ENCODE measurements at regions not wholly inside any gene's neighbourhood (a gene's known extent, or its start where the extent isn't known, plus 50 kb on each side); places are given as distances from the start of the nearest gene placed in this dataset.

DNA sequence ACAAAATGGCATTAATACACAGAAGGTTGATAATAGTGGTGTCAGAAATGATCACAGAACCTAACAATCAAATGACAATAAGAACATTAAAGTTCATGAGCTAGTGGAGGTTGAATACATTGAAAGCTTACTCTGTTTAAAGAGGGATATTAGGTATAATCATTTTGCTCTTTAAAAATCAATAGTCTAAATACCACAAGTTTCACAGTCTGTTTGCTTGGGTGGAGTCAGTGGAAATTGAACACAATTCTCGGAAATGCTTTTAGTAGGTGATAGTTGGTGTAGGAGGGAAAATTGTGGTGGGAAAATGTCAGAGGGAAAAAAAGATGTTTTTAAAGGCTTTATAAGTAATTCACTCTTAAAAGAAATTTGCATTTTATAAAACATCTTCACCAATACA lies 197.1 kb downstream of the GLUD2 start:
- no peak overlapping the region for H3K4me3 ChIP-seq (replicated peaks in 1 of 2; ENCODE audit: low read depth in 2 of 2, low read length in 2 of 2)
- TF ChIP-seq, protein P1, sequence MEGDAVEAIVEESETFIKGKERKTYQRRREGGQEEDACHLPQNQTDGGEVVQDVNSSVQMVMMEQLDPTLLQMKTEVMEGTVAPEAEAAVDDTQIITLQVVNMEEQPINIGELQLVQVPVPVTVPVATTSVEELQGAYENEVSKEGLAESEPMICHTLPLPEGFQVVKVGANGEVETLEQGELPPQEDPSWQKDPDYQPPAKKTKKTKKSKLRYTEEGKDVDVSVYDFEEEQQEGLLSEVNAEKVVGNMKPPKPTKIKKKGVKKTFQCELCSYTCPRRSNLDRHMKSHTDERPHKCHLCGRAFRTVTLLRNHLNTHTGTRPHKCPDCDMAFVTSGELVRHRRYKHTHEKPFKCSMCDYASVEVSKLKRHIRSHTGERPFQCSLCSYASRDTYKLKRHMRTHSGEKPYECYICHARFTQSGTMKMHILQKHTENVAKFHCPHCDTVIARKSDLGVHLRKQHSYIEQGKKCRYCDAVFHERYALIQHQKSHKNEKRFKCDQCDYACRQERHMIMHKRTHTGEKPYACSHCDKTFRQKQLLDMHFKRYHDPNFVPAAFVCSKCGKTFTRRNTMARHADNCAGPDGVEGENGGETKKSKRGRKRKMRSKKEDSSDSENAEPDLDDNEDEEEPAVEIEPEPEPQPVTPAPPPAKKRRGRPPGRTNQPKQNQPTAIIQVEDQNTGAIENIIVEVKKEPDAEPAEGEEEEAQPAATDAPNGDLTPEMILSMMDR (IDR thresholded peaks at IDR 0.05; ENCODE audit: low read depth, low read length): no peak
- no peak for DNase-seq (ENCODE audit: low read depth in 2 of 2)

DNA sequence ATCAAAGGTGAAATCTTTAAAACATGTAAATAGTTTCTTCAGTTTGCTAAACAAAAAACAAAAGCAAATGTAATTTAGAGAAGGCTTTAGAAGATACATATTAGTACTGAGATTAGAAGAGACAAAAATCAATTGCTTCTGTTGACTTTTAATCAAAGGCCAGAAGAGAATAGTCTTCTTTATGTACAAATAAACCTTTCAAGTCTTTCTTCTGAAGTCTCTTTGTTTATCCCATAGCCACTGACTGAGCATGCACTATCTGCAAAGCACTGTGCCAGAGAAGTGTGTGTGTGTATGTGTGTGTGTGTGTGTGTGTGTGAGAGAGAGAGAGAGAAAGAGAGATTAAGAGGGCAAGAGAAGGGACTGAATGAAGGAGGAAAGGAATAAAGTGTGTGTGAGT lies 198.4 kb downstream of the GLUD2 start:
- TF ChIP-seq, protein P1 (IDR thresholded peaks at IDR 0.05; ENCODE audit: low read depth, low read length): no peak
- H3K4me3 ChIP-seq (replicated peaks in 1 of 2; ENCODE audit: low read depth in 2 of 2, low read length in 2 of 2): no peak overlapping the region
- DNase-seq (ENCODE audit: low read depth in 2 of 2): no peak

DNA sequence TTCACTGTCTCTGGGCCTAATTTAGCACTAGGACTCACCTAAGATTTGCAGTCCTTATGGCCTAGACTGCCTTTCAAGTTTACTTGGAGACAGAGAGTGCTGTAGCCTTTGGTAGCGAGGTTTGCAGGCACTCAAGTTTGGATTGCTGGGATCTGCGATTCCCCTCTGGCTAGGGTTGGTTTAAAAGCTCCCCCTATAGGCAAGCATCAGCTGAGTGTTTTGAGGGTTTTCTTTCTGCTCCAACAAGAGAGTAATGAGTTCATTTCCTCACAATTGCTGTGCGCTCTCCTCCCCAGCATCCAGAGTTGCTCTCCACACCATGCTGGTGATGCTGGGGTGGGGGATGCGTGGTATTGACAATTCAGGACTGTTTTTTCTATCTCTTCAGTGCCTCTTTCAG lies 206.9 kb downstream of the GLUD2 start:
- no peak overlapping the region for H3K4me3 ChIP-seq (replicated peaks in 1 of 2; ENCODE audit: low read depth in 2 of 2, low read length in 2 of 2)
- TF ChIP-seq, protein P1 (IDR thresholded peaks at IDR 0.05; ENCODE audit: low read depth, low read length): peak; percentile 4
- peak in 1 of 2 donors; percentile 4 for DNase-seq (ENCODE audit: low read depth in 2 of 2)

DNA sequence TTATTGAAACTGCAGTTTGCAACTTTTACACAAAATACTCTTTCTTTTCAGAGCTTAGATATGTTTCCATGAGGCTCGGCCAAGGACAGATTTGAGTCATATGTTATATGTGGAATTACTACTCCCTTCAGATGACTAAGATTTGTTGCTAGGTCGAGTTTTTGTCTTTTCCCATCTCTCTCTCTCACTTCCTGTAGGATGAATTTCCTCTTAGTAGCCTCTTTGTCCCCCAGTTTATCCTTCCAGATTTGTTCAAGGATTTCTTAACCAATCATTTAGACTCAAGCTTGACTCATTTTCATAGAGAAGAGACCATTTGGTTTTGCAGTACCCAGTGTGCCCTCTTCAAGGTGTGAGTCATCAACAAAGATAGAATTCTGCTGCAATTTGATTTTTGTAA lies 209.2 kb downstream of the GLUD2 start:
- TF ChIP-seq, protein P1 (IDR thresholded peaks at IDR 0.05; ENCODE audit: low read depth, low read length): no peak
- H3K4me3 ChIP-seq (replicated peaks in 1 of 2; ENCODE audit: low read depth in 2 of 2, low read length in 2 of 2): no peak overlapping the region
- peak; percentile 21 to 63 for DNase-seq (ENCODE audit: low read depth in 2 of 2)

DNA sequence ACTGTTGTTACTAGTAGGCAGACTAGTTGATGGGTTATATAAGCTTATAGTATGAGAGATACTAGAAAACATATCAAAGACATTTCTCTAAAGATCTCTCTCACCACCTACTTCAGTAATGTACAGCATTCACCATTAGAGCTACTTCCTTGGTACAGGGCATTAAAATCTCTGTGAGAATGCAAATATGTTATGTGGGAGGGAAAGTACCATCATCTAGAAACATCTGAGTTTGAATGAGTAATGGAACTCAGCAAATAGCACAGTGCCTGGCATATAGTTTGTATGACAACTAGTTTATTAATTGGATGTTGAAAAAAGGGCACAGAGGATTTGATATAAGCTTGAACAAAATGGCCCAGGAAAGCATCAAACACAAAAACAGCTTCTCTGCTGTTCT lies 211.1 kb downstream of the GLUD2 start:
- no peak for DNase-seq (ENCODE audit: low read depth in 2 of 2)
- TF ChIP-seq, protein P1 (IDR thresholded peaks at IDR 0.05; ENCODE audit: low read depth, low read length): no peak
- no peak overlapping the region for H3K4me3 ChIP-seq (replicated peaks in 1 of 2; ENCODE audit: low read depth in 2 of 2, low read length in 2 of 2)

DNA sequence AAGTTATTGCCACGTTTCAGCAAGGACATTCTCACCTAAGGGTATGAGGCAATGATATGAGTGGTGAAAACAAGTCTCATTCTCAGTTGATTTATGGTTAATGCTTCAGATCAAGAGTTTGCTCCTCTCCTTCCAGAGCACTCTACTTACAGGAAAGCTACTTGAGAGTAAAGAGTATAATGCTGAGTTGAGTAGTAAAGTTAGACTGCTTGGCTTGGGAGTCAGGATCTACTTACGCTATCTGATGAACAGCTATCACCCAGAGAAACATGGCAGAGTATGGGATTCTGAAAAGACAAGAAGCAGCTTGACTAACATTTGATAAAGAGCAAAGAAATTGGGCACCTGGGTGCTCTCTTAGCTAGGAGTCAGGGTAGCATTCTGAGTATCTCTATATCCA lies 211.8 kb downstream of the GLUD2 start:
- H3K4me3 ChIP-seq (replicated peaks in 1 of 2; ENCODE audit: low read depth in 2 of 2, low read length in 2 of 2): no peak overlapping the region
- no peak for DNase-seq (ENCODE audit: low read depth in 2 of 2)
- TF ChIP-seq, protein P1 (IDR thresholded peaks at IDR 0.05; ENCODE audit: low read depth, low read length): no peak

DNA sequence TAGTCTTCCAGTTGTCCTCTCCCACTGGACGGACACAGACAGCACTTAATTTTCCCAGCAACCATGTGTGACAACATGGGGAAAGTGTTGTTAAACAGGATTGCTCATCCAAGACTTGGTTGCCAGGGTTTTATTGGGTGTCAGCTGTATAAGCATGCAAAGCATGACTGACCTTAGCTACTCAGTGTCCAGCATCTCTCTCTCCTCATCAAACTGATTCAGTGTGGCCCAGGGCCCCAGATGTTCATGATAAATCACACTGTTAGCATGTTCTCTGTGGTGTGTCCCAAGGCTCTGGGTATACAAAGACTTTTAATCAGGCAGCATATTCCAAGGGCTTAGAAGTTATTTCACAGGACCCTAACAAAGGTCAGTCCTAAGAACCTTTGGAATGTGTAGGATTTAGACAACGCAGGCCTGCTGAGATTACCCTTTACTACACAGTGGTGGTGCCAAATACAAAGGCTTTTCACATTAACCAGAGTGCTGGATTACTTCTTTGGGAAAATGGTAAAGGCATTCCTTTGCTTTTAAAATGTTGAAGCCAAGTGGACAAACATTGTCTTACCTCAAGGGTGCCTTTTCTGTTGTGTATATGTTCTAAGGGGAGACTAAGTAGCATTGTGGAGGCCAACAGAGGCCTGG lies 213.3 kb downstream of the GLUD2 start:
- TF ChIP-seq, protein P1 (IDR thresholded peaks at IDR 0.05; ENCODE audit: low read depth, low read length): no peak
- no peak overlapping the region for H3K4me3 ChIP-seq (replicated peaks in 1 of 2; ENCODE audit: low read depth in 2 of 2, low read length in 2 of 2)
- DNase-seq (ENCODE audit: low read depth in 2 of 2): no peak
